ENCODE measurements at regions not wholly inside any gene's neighbourhood (a gene's known extent, or its start where the extent isn't known, plus 50 kb on each side); places are given as distances from the start of the nearest gene placed in this dataset.
A peak's percentile ranks its signal among the peaks of the same experiment; 100 is the strongest.

GRCh38 chr2:8241317-8241716 is 440.5 kb upstream of the ID2 start:
- Mint-ChIP-seq H3K4me1 (ENCODE audit: unreplicated experiment) (peaks cover 18% of the 10 kb centered on the region), H3K9me3 (peaks cover 1% of the 10 kb centered on the region), H3K27me3 (no peaks in the 10 kb centered on the region), H3K27ac (no peak overlapping the region), H3K36me3 (no peaks in the 10 kb centered on the region), H3K4me3 (no peak overlapping the region)
- TF ChIP-seq CTCF (conservative IDR thresholded peaks at IDR 0.05) = no peak
- DNase-seq (ENCODE audit: extremely low spot score, unreplicated experiment) = peak; percentile 32

- Mint-ChIP-seq H3K4me3 (no peak overlapping the region), H3K4me1 (ENCODE audit: unreplicated experiment) (peaks cover 18% of the 10 kb centered on the region), H3K27ac (no peak overlapping the region), H3K27me3 (no peaks in the 10 kb centered on the region), H3K36me3 (no peaks in the 10 kb centered on the region), H3K9me3 (peaks cover 4% of the 10 kb centered on the region)
- DNase-seq (ENCODE audit: extremely low spot score, unreplicated experiment) = peak; percentile 15
- TF ChIP-seq CTCF (conservative IDR thresholded peaks at IDR 0.05) = no peak
These were observed 439.1 kb upstream of the ID2 start for GRCh38 chr2:8242739-8243138.

GRCh38 chr2:8243748-8244400 is 438.0 kb upstream of the ID2 start:
- H3K9me3 Mint-ChIP-seq = peaks cover 4% of the 10 kb centered on the region
- DNase-seq (ENCODE audit: extremely low spot score, unreplicated experiment) = peak; percentile 24
- H3K27me3 Mint-ChIP-seq = no peaks in the 10 kb centered on the region
- no peak overlapping the region for H3K4me3 Mint-ChIP-seq
- peaks cover 15% of the 10 kb centered on the region for H3K4me1 Mint-ChIP-seq (ENCODE audit: unreplicated experiment)
- no peak overlapping the region for H3K27ac Mint-ChIP-seq
- TF ChIP-seq CTCF (conservative IDR thresholded peaks at IDR 0.05) = no peak
- no peaks in the 10 kb centered on the region for H3K36me3 Mint-ChIP-seq

GRCh38 chr2:8244639-8245038 is 437.2 kb upstream of the ID2 start:
- no peak for TF ChIP-seq CTCF (conservative IDR thresholded peaks at IDR 0.05)
- Mint-ChIP-seq H3K9me3 (peaks cover 4% of the 10 kb centered on the region), H3K4me1 (ENCODE audit: unreplicated experiment) (peaks cover 7% of the 10 kb centered on the region), H3K36me3 (no peaks in the 10 kb centered on the region), H3K4me3 (no peak overlapping the region), H3K27me3 (no peaks in the 10 kb centered on the region), H3K27ac (no peak overlapping the region)
- no peak for DNase-seq (ENCODE audit: extremely low spot score, unreplicated experiment)

- H3K27ac Mint-ChIP-seq = no peak overlapping the region
- no peak overlapping the region for H3K4me3 Mint-ChIP-seq
- H3K36me3 Mint-ChIP-seq = peaks cover 3% of the 10 kb centered on the region
- H3K9me3 Mint-ChIP-seq = peaks cover 12% of the 10 kb centered on the region
- DNase-seq (ENCODE audit: extremely low spot score, unreplicated experiment) = no peak
- no peak for TF ChIP-seq CTCF (conservative IDR thresholded peaks at IDR 0.05)
- peaks cover 4% of the 10 kb centered on the region for H3K4me1 Mint-ChIP-seq (ENCODE audit: unreplicated experiment)
- no peaks in the 10 kb centered on the region for H3K27me3 Mint-ChIP-seq
These were observed 435.7 kb upstream of the ID2 start for GRCh38 chr2:8246137-8246536.

All from type B pancreatic cell (in vitro differentiated cells).